GM12892 (cell line): ENCODE measurements at regions not wholly inside any gene's neighbourhood (a gene's known extent, or its start where the extent isn't known, plus 50 kb on each side); places are given as distances from the start of the nearest gene placed in this dataset.

Source experiments
- DNase-seq: peaks from one replicate; pipeline ENCODE4 v3.0.0; 2011; ENCODE audit not compliant: insufficient read length
- FAIRE-seq: peaks from 2 replicates; lab custom pipeline; 2011; peaks lifted over from hg19 to GRCh38; lab: Jason Lieb, UNC
- POLR2A ChIP-seq: IDR thresholded peaks from 2 replicates; pipeline ENCODE4 v1.6.1; 2011; ENCODE audit warnings: low read depth, low read length, control low read depth
- POLR2AphosphoS5 ChIP-seq: IDR thresholded peaks from 2 replicates; pipeline ENCODE4 v1.6.1; 2011; ENCODE audit warnings: low read depth, low read length, control low read depth
- TAF1 ChIP-seq: IDR thresholded peaks from 2 replicates; pipeline ENCODE4 v1.6.1; 2011; ENCODE audit warnings: low read depth, mild to moderate bottlenecking, control low read depth, low read length, borderline replicate concordance

DNA sequence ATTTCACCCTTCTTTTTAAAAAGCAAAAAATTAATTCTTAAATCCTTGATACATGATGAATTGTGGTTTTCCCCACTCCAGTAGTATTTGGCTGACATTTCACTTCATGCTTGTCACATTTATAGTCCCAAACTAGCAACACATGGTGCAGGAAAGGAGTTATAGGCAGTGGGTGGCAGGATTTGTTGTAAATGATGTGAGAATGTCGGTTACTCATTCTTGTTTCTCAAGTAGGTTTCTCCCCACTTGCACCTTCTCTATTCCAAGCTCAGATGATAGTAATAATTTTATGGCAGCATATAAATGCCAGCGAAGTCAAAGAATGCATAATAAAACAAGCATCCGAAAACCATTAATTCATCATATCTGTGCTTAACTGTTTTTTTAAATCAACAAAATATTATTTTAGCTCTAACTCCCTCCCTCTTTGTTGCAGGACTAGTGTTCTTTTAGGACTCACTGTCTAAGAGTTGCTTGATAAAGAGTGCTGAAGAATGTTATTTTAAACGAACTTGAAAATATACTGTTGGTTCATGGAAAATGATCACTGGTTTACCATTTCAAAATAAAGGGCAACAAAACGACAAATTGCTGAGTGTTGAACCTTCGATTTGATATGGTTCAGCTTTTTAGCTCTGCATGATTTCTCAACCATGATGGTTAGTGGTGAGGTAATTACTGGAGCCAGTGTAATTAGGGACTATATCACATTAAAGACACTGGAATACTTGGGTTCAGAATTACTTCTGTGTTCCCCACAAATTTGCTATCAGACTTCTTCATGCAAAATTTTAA lies 88.1 kb upstream of the ADAMTSL1 start:
- DNase-seq (no peak), FAIRE-seq (no peak)
- TF ChIP-seq POLR2A (no peak), TAF1 (no peak), POLR2AphosphoS5 (no peak)

DNA sequence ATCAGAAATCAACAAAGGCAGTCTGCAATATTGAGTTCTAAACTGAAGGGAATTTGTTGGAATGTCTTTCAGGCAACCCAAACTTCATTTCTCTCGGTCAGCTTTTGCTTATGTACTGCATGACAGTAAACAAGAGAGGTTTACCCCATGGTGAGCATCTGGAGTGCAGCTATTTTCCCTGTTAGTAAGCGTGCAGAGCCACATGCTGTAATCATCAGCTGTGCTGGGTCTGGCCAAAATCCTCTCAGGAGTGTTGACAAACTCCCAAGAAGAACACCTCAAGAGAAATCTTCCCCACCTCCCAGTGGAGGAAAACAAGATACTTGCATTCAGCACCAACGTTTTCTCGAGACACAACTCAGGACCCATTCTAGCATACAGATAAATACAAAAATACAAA lies 83.6 kb upstream of the ADAMTSL1 start:
- FAIRE-seq: no peak
- no peak for TF ChIP-seq POLR2A
- DNase-seq: no peak

- no peak for DNase-seq
- FAIRE-seq: no peak
- no peak for TF ChIP-seq POLR2AphosphoS5
- no peak for TF ChIP-seq TAF1
- no peak for TF ChIP-seq POLR2A
These were observed 80.4 kb upstream of the ADAMTSL1 start for GRCh38 chr9:18393340-18394130.

GRCh38 chr9:18394847-18395351 lies 79.1 kb upstream of the ADAMTSL1 start:
- DNase-seq: no peak
- no peak for FAIRE-seq
- no peak for TF ChIP-seq TAF1
- no peak for TF ChIP-seq POLR2A
- TF ChIP-seq POLR2AphosphoS5: no peak

- FAIRE-seq (no peak), DNase-seq (no peak)
- TF ChIP-seq TAF1 (no peak), POLR2AphosphoS5 (no peak)
These were observed 77.7 kb upstream of the ADAMTSL1 start for GRCh38 chr9:18396102-18396728.

- DNase-seq: no peak
- FAIRE-seq: no peak
- TF ChIP-seq POLR2A: no peak
- no peak for TF ChIP-seq POLR2AphosphoS5
- no peak for TF ChIP-seq TAF1
These were observed 76.9 kb upstream of the ADAMTSL1 start for GRCh38 chr9:18397076-18397475.

DNA sequence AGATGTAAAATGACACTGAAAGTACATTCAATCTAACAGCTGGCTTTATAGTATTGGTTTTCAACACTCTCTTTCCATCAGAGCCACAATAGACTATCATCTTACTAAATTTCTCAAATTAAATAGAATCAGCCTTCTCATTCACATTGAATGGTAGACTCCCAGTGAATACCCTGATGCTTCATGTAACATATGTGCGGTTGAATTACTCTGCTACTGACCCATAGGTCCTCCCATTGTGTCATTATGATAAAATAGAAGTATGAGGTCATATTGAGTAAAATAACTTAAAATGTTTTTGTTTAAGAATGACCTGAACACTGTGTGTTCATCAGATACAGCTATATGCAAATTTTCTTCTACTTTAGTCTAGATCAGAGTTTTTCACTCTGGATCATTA lies 75.9 kb upstream of the ADAMTSL1 start:
- FAIRE-seq (no peak), DNase-seq (no peak)
- TF ChIP-seq TAF1: no peak
- no peak for TF ChIP-seq POLR2AphosphoS5
- no peak for TF ChIP-seq POLR2A

DNA sequence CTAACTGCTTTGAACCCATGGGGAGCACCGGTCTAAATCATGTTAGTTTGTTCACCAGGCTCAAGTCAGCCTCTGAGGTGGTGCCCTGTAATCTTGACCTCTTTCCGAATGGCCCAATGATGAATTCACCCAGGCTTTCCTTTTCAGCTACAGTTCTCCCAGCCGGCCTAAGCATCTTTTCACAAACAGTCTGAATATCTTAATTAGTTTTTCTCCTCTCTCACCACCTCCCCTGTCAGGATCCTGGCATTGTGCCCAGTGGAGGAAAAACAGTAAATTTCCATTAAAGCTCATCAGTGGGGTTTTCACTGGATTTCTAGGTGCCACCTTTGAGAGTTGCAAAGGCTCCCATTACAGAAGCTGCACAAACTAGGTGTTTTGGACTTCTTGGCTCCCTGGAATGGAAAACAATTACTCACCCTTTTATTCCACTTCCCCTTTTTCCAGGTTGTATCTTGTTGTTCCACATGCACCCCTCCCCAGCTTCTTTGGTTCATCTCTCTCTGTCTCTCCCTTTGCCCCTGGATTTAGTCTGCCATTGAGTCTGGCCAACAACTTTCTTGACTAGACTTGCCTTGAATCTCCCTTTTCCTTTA lies 69.4 kb upstream of the ADAMTSL1 start:
- no peak for TF ChIP-seq POLR2A
- no peak for TF ChIP-seq POLR2AphosphoS5
- TF ChIP-seq TAF1: no peak
- DNase-seq (no peak), FAIRE-seq (no peak)

GRCh38 chr9:18405240-18405639 lies 68.7 kb upstream of the ADAMTSL1 start:
- TF ChIP-seq TAF1 (no peak), POLR2A (no peak), POLR2AphosphoS5 (no peak)
- DNase-seq (no peak), FAIRE-seq (no peak)

- DNase-seq (no peak), FAIRE-seq (no peak)
- TF ChIP-seq TAF1 (no peak), POLR2AphosphoS5 (no peak), POLR2A (no peak)
These were observed 63.0 kb upstream of the ADAMTSL1 start for GRCh38 chr9:18410983-18411382.

- TF ChIP-seq POLR2A (no peak), POLR2AphosphoS5 (no peak), TAF1 (no peak)
- FAIRE-seq (no peak), DNase-seq (no peak)
These were observed 52.6 kb upstream of the ADAMTSL1 start for GRCh38 chr9:18421391-18421790.
